Prostate gland (tissue), 2 donors: ENCODE measurements at regions not wholly inside any gene's neighbourhood (a gene's known extent, or its start where the extent isn't known, plus 50 kb on each side); places are given as distances from the start of the nearest gene placed in this dataset.

Experiments used
- POLR2A ChIP-seq: fragments of 450-650 bp; IDR thresholded peaks from one replicate; pipeline ENCODE4 v1.6.1; 2016; ENCODE audit warnings: antibody characterized with exemption, mild to moderate bottlenecking
- TF ChIP-seq, protein P1 (sequence below), 4 experiments: fragments of 200-600 bp in 2 of 4; fragments of 450-650 bp in 2 of 4; sonication (generic) in 2 of 4; IDR thresholded peaks; 1 replicate in 3 of 4; 2 replicates in 1 of 4; pipeline ENCODE4 v1.5.1; 2016 to 2019; ENCODE audit warnings: antibody characterized with exemption in 4 of 4, mild to moderate bottlenecking in 2 of 4, moderate library complexity in 2 of 4

DNA sequence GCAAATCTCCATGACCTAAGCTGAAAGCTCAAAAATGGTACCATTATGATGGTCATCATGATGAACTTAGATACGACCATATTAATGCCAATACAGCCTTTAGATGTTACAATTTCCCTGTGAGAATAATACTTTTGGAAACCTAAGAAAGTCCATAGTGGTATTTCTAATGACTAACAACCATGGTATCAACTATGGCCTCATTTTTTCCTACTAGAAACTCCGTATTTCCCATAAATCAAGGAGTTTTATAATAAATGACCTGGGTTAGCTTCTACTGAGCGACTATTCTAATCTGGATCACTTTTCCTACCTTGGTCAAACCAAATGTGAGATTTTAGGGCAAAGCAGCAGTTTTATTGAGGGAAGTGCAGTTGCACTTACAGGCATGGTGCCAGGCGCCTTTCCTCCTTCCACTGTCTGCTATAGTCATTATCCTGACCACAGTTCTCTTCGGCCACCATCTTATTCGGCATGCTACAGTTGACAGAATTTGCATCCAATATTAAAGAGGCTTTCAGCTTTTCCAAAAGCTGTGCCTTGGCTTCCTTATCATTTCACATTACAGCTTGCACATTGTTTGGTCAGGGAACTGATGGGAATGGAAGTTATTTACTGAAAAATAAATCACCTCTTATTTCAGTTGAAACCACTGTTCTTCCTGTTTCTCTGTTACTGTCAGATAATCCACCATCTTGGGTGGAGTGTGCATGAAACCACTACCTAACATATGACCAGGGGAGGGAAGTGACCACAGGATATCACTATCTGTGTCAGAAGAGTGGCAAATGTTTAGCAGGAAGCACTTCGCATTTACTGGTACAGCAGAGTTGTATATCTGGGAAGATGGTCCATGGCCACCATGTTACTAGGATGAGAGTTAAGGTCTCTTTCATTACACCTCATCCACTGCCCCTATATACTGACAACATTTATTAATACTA is 74.5 kb upstream of the PICALM start:
- no peak for TF ChIP-seq POLR2A
- TF ChIP-seq, protein P1, sequence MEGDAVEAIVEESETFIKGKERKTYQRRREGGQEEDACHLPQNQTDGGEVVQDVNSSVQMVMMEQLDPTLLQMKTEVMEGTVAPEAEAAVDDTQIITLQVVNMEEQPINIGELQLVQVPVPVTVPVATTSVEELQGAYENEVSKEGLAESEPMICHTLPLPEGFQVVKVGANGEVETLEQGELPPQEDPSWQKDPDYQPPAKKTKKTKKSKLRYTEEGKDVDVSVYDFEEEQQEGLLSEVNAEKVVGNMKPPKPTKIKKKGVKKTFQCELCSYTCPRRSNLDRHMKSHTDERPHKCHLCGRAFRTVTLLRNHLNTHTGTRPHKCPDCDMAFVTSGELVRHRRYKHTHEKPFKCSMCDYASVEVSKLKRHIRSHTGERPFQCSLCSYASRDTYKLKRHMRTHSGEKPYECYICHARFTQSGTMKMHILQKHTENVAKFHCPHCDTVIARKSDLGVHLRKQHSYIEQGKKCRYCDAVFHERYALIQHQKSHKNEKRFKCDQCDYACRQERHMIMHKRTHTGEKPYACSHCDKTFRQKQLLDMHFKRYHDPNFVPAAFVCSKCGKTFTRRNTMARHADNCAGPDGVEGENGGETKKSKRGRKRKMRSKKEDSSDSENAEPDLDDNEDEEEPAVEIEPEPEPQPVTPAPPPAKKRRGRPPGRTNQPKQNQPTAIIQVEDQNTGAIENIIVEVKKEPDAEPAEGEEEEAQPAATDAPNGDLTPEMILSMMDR (IDR thresholded peaks at IDR 0.05): no peak
